HG03558 (cell line): ENCODE measurements at regions not wholly inside any gene's neighbourhood (a gene's known extent, or its start where the extent isn't known, plus 50 kb on each side); places are given as distances from the start of the nearest gene placed in this dataset.
"Not testable (repeated sequence)": the region's sequence is repeated elsewhere in the genome, so short reads cannot be mapped to it uniquely, and the experiment has no call there.

Experiments used
- ATAC-seq: cut with Tn5 transposase; IDR thresholded peaks from one replicate; pipeline ENCODE4 v1.9.1; 2021; ENCODE audit warnings: moderate number of reproducible peaks; ENCODE audit not compliant: unreplicated experiment; ENCODE audit errors: extremely low read depth

- ATAC-seq, result no peak
These were observed 161.0 kb upstream of the EOLA2 start for GRCh38 chrX:150099316-150099715.

GRCh38 chrX:150100261-150100660, 162.0 kb upstream of the EOLA2 start:
- ATAC-seq, result no peak

DNA sequence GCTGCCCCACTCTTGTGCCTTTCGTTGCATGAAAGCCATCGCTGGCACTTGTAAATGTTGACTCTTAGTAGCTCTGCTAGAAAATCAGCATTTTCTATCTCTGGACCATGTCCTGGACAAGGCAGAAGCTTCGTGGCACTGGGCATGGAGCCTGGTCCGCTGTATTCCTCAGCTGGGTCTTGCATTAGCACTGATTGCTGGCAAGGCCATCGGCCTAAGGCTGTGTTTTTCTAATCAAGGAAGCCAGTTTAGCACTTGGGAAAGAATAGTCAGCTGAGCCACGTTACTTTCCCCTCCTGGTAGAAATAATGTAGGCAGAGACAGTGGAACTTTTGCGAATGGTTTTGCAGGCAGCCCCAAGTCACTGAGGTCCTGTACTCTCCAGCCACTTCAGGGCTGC, 180.2 kb upstream of the EOLA2 start:
- no peak for ATAC-seq

GRCh38 chrX:150119323-150119722, 181.0 kb upstream of the EOLA2 start:
- no peak for ATAC-seq

DNA sequence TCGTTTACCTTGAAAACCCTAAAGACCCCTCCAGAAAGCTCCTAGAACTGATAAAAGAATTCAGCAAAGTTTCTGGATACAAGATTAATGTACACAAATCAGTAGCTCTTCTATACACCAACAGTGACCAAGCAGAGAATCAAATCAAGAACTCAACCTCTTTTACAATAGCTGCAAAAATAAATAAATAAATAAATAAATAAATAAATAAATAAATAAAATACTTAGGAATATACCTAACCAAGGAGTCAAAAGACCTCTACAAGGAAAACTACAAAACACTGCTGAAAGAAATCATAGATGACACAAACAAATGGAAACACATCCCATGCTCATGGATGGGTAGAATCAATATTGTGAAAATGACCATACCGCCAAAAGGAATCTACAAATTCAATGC, 186.8 kb upstream of the EOLA2 start:
- ATAC-seq, result not testable (repeated sequence)

GRCh38 chrX:150127216-150127615, 188.9 kb upstream of the EOLA2 start:
- ATAC-seq, result no peak

GRCh38 chrX:150143721-150144440, 205.6 kb upstream of the EOLA2 start:
- ATAC-seq, result no peak

DNA sequence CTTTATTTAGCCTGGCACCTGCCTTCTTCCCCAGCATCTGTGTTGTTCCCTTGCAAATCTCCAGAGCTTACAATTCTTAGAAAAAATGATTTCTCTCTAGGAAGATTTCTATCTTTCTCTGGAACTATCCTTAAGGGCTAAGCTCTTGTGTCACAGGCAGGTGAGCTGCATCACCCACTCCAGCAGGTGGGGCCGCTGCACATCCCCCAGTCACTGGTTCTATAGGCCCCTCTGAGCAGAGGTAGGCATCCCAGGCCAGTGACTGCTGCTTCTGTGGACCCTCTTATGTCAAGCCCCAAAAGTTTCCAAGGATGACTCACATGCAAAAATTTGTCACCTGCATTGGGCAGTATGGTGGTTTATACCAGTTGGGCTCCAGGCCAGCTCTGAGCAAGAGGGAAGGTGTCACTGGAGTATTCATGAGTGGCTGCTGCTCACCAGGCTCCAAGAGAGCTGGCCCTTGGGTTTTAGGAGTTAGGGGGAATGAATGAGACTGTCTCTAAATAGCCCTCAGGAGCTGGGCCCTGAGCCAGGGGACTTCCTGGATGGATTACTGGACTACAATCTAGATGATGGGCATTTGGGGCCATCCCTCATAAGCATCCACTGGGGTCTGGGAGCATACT, 208.1 kb upstream of the EOLA2 start:
- ATAC-seq, result no peak

- ATAC-seq, result no peak
These were observed 210.7 kb upstream of the EOLA2 start for GRCh38 chrX:150148749-150149672.

DNA sequence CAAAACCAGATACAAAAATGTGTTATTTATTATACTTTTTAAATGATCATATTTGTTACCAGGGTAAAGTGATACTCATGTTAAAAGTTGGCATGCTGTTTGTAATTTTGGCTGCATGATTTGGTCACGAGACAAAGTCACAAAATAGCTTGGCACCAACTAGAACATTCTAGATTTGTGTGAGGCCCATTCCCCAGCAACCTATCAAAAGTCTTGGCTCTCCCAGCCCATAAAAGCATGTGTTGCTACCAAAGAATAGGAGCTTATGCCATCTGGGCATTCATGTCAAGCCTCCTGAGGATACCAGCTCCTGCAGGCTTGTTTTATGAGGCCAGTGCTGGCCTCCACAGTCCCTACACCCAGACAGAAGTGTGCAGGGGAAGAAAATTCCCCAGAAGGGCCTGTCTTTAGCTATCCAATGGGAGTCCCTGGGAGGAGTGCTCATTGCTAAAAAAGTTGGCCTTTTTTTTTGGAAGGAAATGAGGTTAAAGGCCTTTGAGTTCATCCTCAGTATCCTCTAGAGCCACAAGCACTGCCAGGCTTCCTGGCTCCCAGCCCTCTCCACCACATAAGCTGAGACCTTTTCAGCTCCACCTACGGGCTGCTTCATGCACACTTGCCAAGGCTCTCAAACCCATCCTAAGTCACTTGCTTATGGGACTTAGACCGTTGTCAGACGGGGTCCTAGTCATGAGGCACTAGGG, 211.9 kb upstream of the EOLA2 start:
- ATAC-seq, result no peak

- no peak for ATAC-seq
These were observed 212.4 kb upstream of the MAMLD1 start for GRCh38 chrX:150150780-150151125.

DNA sequence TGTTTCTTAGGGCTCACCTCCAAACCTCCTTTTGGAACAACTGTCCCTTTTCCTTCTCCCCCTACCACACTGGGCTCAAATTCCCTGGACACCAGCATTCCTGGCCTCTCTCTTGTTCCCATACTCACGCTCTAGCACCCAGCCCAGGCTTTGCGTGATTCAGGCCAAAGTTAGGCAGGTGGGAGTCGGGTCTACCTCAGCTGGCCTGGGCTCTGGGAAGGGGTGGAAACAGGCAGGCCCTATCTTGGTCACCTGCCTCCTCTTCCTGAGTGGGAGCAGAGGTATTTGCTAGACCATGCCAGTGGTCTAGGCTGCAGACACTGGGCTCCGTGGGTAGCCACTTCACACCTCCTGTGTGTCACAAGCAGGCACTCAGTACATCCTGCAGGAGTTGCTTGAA, 211.1 kb upstream of the MAMLD1 start:
- no peak for ATAC-seq

GRCh38 chrX:150152546-150152945, 210.6 kb upstream of the MAMLD1 start:
- ATAC-seq, result no peak

DNA sequence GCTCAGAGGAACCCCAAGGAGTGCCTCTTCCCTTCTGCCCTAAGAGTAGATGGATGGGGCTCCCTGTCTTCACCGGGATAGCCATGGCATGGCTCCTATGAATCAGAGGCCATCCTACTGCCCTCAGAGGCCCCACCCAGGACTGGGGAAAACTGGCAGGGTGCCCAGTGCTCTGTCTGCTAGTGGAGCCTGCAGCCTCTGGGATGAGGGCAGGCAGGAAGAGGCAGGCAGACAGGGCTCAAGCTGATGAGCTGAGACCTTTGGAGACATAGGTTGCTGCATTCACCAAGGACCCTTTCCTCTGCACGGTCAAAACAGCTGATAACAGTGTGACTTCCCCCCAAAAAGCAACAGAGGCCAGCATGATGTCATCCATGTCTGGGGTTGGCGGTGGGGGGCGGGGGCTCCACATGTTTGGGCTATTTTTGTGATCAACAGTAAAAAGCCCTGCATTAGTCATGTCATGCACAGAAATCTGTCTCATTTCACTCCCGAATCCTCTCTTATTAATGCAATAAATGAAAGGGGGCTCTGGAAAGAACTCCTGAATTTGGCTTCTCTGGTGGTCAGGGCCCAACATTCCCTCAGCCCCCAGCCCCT, 207.6 kb upstream of the MAMLD1 start:
- no peak for ATAC-seq

- no peak for ATAC-seq
These were observed 206.5 kb upstream of the MAMLD1 start for GRCh38 chrX:150156615-150157014.

DNA sequence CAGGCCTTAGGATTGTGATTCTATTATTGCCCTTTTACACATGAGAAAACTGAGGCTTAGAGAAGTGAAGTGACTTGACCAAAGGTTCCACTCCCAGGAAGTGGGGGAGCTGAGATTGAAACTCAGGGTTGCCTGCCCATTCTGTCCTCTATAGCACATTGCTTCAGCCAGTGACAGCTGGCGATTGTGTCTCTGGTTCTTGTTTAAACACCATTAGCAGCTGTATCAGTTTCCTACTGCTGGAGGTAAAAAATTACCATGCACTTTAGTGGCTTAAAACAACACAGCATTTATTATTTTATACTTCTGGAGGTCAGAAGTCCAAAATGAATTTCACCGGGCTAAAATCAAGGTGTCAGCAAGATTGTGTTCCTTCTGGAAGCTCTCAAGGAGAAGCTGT, 205.8 kb upstream of the MAMLD1 start:
- ATAC-seq, result no peak

DNA sequence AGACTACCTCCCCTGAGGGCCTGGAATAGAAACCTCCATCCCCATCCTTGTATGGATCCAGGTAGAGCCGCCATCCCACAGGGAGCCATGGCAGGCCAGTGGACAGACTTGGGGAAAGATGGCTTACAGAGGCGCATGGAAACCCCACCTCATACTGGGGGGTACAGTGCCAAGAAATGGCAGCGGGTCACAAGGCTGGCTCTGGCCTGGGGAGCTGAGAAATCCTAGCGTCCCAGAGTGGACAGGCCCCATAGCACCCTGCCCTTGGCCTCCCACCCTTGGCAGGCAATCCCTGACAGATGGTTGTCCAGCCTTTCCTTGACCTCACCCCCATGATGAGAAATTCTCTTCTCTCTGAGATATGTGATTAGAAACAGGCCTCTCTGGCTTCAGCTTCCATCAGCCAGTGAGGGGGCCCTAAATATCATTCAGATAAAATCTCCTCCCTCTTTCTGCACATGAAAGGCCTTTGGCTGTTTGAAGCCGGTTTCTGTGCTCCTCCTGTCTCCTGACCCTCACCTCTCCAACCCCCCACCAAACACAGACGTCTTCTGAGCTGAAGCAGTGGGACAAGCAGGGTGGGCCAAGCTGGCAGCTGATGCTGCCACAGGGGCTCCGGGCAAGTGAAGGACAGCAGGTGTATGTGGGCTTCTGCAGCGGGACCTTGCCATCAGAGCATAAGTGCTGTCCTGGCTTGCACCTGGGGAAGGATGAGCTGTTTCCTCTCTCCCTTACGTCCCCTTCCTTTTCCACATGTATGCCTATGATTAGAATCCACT, 204.4 kb upstream of the MAMLD1 start:
- no peak for ATAC-seq

DNA sequence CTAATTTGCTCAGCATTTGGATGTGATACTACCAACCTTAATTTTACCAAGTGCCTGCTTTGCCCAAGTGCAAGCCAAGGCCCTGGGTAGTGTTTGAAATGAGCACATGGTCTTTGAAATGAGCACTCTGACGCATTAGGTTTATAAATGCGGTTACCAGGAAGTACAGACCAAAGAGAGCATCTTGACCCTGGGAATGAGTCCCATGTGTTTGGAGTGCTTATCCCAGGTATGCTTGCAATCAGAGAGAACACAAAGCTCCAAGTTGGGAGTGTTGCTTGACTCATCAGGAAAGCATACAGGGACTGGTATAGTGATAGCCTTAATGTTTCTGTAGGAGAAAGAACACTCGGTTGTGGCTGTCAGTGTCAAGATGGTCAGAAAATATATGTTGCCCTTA, 203.6 kb upstream of the MAMLD1 start:
- no peak for ATAC-seq

GRCh38 chrX:150160656-150161055, 202.5 kb upstream of the MAMLD1 start:
- no peak for ATAC-seq
